GM13977 (cell line): ENCODE measurements at regions not wholly inside any gene's neighbourhood (a gene's known extent, or its start where the extent isn't known, plus 50 kb on each side); places are given as distances from the start of the nearest gene placed in this dataset.

Experiments used
- DNase-seq: peaks from one replicate; pipeline ENCODE4 v3.0.0; 2012; ENCODE audit warnings: low spot score
- in situ Hi-C: fragments of 300-500 bp; cut with MboI; formaldehyde crosslinking; loops from one replicate; pipeline ENCODE4 v1.12.0; 2022; ENCODE audit warnings: low sequenced_read_pairs, low pct_unique_long_range_greater_than_20kb, mixed read lengths, inconsistent platforms; ENCODE audit not compliant: unreplicated experiment
- TF ChIP-seq, protein P1 (sequence below): IDR thresholded peaks from 2 replicates; pipeline ENCODE4 v1.5.1; 2012; ENCODE audit warnings: mild to moderate bottlenecking, control low read depth; ENCODE audit not compliant: insufficient read depth; ENCODE audit errors: extremely low read depth, missing control alignments

DNA sequence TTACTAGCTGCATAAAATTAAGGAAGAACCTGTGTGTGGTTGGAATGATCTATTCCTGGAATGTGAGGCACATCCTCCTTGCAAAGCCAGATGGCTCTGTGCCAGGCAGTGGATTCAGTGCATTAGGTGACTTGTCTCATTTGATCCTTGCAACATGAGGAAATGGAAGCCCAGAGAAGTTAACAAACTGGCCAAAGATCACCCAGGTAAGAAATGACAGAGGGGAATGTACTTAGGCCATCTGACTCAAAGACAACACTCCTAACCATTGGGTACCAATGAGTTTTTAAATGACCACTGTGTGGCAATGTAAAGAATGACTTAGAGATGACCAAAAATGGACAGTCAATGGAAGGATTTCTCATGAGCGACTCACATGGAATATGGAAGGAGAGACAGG lies 114.2 kb upstream of the RXFP2 start:
- DNase-seq, result no peak
- TF ChIP-seq, protein P1, sequence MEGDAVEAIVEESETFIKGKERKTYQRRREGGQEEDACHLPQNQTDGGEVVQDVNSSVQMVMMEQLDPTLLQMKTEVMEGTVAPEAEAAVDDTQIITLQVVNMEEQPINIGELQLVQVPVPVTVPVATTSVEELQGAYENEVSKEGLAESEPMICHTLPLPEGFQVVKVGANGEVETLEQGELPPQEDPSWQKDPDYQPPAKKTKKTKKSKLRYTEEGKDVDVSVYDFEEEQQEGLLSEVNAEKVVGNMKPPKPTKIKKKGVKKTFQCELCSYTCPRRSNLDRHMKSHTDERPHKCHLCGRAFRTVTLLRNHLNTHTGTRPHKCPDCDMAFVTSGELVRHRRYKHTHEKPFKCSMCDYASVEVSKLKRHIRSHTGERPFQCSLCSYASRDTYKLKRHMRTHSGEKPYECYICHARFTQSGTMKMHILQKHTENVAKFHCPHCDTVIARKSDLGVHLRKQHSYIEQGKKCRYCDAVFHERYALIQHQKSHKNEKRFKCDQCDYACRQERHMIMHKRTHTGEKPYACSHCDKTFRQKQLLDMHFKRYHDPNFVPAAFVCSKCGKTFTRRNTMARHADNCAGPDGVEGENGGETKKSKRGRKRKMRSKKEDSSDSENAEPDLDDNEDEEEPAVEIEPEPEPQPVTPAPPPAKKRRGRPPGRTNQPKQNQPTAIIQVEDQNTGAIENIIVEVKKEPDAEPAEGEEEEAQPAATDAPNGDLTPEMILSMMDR, result no peak
- in situ Hi-C loops, result no loop called here

DNA sequence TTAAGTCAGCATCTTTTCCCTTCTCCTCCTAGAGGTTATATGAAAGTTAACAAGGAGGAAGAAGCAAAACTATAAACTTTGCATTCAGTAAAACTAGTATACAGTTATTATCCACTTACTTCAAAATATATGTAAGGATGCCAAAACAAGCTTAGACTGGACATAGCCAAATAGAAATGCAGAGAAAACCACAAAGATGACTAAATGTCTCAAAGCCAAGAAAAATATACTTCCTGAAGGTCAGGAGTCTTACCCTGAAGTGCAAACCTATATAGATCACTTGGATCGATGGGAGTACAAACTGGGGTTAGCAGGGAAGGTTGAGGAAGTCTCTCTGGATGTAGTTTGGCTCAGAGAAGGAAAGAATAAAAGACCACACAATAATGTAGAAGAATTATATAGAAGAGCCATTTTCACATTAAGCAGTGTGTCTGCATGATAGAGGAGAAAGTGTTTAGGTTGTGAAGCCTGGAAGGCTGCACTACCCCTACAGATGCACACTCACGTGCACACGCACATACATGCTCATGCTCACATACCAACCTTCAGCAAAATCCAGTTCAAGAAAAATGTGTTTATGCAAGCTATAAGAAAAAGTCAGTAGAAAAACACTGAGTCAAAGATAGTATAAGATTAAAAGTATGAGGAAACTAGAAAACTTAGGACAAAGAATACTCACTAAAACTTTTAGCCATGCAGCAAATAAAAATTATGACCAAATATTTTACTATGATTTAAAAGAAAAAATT lies 112.1 kb upstream of the RXFP2 start:
- in situ Hi-C loops, result no loop called here
- DNase-seq, result no peak

GRCh38 chr13:31629085-31629780 lies 110.1 kb upstream of the RXFP2 start:
- TF ChIP-seq, protein P1, result no peak
- in situ Hi-C loops, result no loop called here
- DNase-seq, result no peak

More for the DNA sequence above, 112.1 kb upstream of the RXFP2 start:
- TF ChIP-seq, protein P1, result no peak

- TF ChIP-seq, protein P1, result no peak
- in situ Hi-C loops, result no loop called here
- no peak for DNase-seq
Observed at GRCh38 chr13:31631071-31631470, 108.3 kb upstream of the RXFP2 start.

DNA sequence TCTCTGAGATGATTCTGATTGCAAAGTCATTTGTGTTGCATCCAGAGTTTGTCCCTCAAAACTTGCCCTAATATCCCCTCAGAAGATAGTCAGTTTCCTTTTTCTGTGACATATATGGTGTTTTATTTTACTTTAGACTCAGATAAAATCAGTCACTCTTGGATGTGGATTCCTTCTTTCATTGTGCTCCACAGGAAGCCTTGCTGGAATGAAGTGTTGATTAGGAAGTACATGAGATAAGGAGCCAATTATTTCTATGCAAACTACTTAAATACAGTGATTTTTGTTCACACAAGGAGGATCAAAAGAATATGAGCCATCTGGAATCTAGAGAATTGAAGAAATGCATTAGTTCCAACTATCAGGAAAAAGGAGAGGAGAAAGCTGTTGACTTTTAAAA lies 107.6 kb upstream of the RXFP2 start:
- no peak for DNase-seq
- TF ChIP-seq, protein P1, result no peak
- in situ Hi-C loops, result no loop called here

DNA sequence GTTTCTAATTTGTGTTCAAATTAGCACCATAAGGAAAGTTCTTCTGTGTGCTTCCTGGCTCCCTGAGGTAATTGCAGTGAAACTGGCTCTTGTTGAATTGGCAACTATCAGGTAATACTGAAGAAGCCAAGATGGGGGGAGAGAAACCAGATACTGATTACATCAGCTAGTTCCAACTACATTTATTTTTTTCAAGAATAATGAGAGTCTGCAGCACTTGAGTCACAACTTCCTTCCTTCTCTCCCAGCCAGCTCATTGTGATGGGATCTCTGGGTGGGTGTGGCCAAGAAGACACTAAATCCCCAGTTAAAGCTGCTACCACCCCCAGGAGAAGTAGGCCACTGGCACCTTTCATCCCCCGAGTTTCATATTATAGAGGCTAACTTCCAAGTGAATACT lies 100.7 kb upstream of the RXFP2 start:
- no peak for DNase-seq
- in situ Hi-C loops, result no loop called here
- TF ChIP-seq, protein P1, result no peak
